Astrocyte (in vitro differentiated cells and primary cell): ENCODE measurements at regions not wholly inside any gene's neighbourhood (a gene's known extent, or its start where the extent isn't known, plus 50 kb on each side); places are given as distances from the start of the nearest gene placed in this dataset.
"Not testable (repeated sequence)": the region's sequence is repeated elsewhere in the genome, so short reads cannot be mapped to it uniquely, and the experiment has no call there.

Experiments used
- EZH2 ChIP-seq: IDR thresholded peaks from 2 replicates; pipeline ENCODE4 v1.6.1; 2012; ENCODE audit warnings: mild to moderate bottlenecking, low read length, inconsistent platforms; ENCODE audit not compliant: insufficient read depth
- TF ChIP-seq, protein P1 (sequence below): IDR thresholded peaks from 2 replicates; pipeline ENCODE4 v1.5.1; 2011; ENCODE audit warnings: low read depth, mild to moderate bottlenecking, inconsistent platforms, low read length, moderate library complexity; ENCODE audit not compliant: insufficient read depth

DNA sequence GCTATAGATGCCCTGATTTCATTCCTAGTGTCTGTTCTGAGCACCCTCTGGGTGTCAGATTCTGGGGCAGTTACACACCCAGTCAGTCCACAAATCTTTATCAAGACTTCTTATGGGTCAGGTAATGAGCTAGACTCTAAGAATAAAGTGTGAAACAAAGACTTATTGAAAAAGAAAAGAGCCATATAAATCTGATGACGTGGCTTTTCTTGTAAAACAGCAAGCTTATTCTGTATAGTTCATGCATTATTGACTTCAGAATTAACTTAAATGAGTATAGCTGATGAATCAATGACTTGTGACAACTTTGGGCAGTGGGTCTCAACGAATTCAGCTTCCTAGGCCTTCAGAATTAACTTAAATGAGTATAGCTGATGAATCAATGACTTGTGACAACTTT, 1527.5 kb downstream of the TBC1D22A start:
- TF ChIP-seq, protein P1, sequence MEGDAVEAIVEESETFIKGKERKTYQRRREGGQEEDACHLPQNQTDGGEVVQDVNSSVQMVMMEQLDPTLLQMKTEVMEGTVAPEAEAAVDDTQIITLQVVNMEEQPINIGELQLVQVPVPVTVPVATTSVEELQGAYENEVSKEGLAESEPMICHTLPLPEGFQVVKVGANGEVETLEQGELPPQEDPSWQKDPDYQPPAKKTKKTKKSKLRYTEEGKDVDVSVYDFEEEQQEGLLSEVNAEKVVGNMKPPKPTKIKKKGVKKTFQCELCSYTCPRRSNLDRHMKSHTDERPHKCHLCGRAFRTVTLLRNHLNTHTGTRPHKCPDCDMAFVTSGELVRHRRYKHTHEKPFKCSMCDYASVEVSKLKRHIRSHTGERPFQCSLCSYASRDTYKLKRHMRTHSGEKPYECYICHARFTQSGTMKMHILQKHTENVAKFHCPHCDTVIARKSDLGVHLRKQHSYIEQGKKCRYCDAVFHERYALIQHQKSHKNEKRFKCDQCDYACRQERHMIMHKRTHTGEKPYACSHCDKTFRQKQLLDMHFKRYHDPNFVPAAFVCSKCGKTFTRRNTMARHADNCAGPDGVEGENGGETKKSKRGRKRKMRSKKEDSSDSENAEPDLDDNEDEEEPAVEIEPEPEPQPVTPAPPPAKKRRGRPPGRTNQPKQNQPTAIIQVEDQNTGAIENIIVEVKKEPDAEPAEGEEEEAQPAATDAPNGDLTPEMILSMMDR, result not testable (repeated sequence)
- not testable (repeated sequence) for TF ChIP-seq EZH2
